Upper lobe of left lung (tissue), 6 donors: ENCODE measurements at regions not wholly inside any gene's neighbourhood (a gene's known extent, or its start where the extent isn't known, plus 50 kb on each side); places are given as distances from the start of the nearest gene placed in this dataset.

ENCODE experiments used
- ATAC-seq, 2 donors: fragments of 200-7000 bp; cut with Tn5 transposase; one replicate each; pipeline ENCODE4 v1.9.1; 2022; ENCODE audit warnings: mild to moderate bottlenecking in 2 of 2, moderate library complexity in 2 of 2; ENCODE audit not compliant: low FRiP score in 2 of 2
- DNase-seq, 2 donors: peaks; one replicate each; pipeline ENCODE4 v3.0.0-alpha.2; 2019 to 2020
- H3K27ac ChIP-seq, 4 donors: fragments of 200-600 bp; sonication (generic); one replicate each; pipeline ENCODE4 v1.5.1; 2016 to 2019
- H3K27me3 ChIP-seq, 4 donors: fragments of 200-600 bp; sonication (generic); one replicate each; pipeline ENCODE4 v1.5.1; 2017 to 2019
- H3K36me3 ChIP-seq, 4 donors: fragments of 200-600 bp; sonication (generic); one replicate each; pipeline ENCODE4 v1.5.1; 2016 to 2019
- H3K4me1 ChIP-seq, 4 donors: fragments of 200-600 bp; sonication (generic); one replicate each; pipeline ENCODE4 v1.5.1; 2018 to 2019
- H3K4me3 ChIP-seq, 4 donors: fragments of 200-600 bp; sonication (generic); one replicate each; pipeline ENCODE4 v1.5.1; 2017 to 2019; ENCODE audit warnings: mild to moderate bottlenecking in 2 of 4, moderate library complexity in 1 of 4
- H3K9me3 ChIP-seq, 4 donors: fragments of 200-600 bp; sonication (generic); one replicate each; pipeline ENCODE4 v1.5.1; 2018 to 2019
- EP300 ChIP-seq, 4 donors: sonication (generic); formaldehyde crosslinking; IDR thresholded peaks; one replicate each; pipeline ENCODE4 v1.5.1; 2017; ENCODE audit warnings: antibody characterized with exemption in 4 of 4, control low read depth in 2 of 4
- POLR2A ChIP-seq, 4 donors: fragments of 450-650 bp; IDR thresholded peaks; one replicate each; pipeline ENCODE4 v1.5.1; 2016 to 2017; ENCODE audit warnings: antibody characterized with exemption in 4 of 4, mild to moderate bottlenecking in 2 of 4
- POLR2AphosphoS5 ChIP-seq, 2 donors: sonication (generic); formaldehyde crosslinking; IDR thresholded peaks; one replicate each; pipeline ENCODE4 v1.5.1; 2017; ENCODE audit warnings: antibody characterized with exemption in 2 of 2
- WGBS, 2 donors: methylation state at CpG; one replicate each; pipeline ENCODE4 v1.1.5; 2017 to 2018; 5-methylcytosine and 5-hydroxymethylcytosine counted together
- TF ChIP-seq, protein P1 (sequence below), 6 experiments: fragments of 450-650 bp in 4 of 6; fragments of 200-600 bp in 2 of 6; sonication (generic) in 2 of 6; IDR thresholded peaks; one replicate each; pipeline ENCODE4 v1.5.1; 2016 to 2019; ENCODE audit warnings: antibody characterized with exemption in 6 of 6
- donor health status: DM: no; HTN: no; CAD: no; lungs with moderate emphysema.
- donor health status: DM: no; HTN: yes; CAD: no; lungs with severe emphysema.

DNA sequence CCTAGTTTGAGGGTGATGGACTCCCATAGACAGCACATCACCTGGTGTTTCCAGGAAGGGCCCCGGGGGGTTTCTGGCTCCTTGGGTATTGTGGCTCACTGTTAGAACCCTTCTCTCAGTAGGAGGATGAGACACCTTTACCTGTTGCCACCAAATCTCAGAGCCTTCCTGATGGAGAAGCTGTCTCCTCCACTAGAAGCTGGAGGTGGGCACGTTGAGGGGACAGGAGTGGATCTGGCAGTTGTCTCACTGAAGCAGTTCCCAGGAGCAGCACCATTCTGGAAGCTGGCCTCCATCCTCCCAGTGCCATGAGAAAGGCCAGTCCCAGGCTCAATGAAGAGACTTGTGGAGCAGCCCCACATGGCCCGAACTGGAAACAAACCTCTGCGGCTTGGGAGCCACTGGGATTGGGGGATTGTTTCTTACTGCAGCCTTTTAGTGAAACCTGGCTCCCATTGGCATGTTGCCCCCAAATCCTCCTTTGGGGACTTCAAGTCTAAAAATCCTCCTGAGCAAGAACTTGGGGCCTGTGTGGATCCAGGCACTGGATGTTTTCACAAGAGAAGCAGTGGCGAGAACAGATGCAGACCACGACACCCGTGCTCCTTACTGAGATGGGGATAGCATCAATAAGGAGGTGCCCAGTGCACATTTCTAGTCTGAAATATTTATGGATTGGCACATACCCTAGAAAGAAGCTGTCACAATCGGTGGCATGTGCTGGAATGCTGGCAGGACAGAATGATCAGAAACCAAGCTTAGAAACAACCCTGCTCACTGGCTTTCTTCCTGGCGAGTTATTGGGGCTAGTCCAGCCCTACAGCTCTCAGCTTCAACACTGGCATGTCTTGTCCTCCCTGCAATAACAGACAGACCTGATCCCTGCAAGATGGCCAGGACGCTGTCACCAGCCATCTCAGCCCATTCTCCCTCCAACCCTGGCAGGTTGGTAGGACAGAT lies 223.7 kb upstream of the AJAP1 start:
- WGBS, 2 donors = 80 to 96% methylated on average over 5 to 10 of the region's 10 CpGs
- TF ChIP-seq POLR2A (IDR thresholded peaks at IDR 0.05) (no peak), POLR2AphosphoS5 (IDR thresholded peaks at IDR 0.05) (no peak), EP300 (IDR thresholded peaks at IDR 0.05) (no peak)
- TF ChIP-seq, protein P1, sequence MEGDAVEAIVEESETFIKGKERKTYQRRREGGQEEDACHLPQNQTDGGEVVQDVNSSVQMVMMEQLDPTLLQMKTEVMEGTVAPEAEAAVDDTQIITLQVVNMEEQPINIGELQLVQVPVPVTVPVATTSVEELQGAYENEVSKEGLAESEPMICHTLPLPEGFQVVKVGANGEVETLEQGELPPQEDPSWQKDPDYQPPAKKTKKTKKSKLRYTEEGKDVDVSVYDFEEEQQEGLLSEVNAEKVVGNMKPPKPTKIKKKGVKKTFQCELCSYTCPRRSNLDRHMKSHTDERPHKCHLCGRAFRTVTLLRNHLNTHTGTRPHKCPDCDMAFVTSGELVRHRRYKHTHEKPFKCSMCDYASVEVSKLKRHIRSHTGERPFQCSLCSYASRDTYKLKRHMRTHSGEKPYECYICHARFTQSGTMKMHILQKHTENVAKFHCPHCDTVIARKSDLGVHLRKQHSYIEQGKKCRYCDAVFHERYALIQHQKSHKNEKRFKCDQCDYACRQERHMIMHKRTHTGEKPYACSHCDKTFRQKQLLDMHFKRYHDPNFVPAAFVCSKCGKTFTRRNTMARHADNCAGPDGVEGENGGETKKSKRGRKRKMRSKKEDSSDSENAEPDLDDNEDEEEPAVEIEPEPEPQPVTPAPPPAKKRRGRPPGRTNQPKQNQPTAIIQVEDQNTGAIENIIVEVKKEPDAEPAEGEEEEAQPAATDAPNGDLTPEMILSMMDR (IDR thresholded peaks at IDR 0.05) = no peak
- no peak overlapping the region for H3K4me3 ChIP-seq
- ATAC-seq = no peak
- no peaks in the 10 kb centered on the region for H3K36me3 ChIP-seq
- no peaks in the 10 kb centered on the region for H3K27me3 ChIP-seq
- no peak for DNase-seq
- H3K4me1 ChIP-seq = no peaks in the 10 kb centered on the region
- H3K9me3 ChIP-seq = no peaks in the 10 kb centered on the region
- no peak overlapping the region for H3K27ac ChIP-seq

DNA sequence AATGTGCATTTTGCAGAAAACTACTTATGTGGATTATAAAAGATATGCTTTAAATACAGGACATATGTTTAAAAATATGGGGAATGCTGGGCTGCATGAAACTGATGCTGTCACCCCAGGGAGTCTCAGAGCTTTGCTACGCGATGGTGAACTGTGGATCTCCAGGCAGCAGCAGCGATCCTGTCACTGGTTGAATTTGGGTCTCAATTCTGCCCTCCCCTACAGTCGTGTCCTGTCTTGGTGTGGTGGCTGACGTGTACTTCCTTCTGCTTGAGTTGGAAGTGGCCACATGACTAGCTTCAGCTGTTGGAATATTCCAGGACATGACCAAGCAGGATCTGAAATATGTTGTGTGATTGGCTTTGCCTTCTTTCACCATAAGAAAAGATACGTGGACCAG lies 222.9 kb upstream of the AJAP1 start:
- Histone ChIP-seq H3K9me3 (no peaks in the 10 kb centered on the region), H3K4me3 (no peak overlapping the region), H3K27ac (no peak overlapping the region), H3K27me3 (no peaks in the 10 kb centered on the region), H3K4me1 (no peaks in the 10 kb centered on the region), H3K36me3 (no peaks in the 10 kb centered on the region)
- WGBS, 2 donors = 62% methylated on average over 6 of the region's 6 CpGs
- no peak for TF ChIP-seq POLR2A (IDR thresholded peaks at IDR 0.05)
- TF ChIP-seq, protein P1 (IDR thresholded peaks at IDR 0.05) = no peak
- TF ChIP-seq EP300 (IDR thresholded peaks at IDR 0.05) = no peak
- no peak for TF ChIP-seq POLR2AphosphoS5 (IDR thresholded peaks at IDR 0.05)
- ATAC-seq = no peak
- DNase-seq = no peak

DNA sequence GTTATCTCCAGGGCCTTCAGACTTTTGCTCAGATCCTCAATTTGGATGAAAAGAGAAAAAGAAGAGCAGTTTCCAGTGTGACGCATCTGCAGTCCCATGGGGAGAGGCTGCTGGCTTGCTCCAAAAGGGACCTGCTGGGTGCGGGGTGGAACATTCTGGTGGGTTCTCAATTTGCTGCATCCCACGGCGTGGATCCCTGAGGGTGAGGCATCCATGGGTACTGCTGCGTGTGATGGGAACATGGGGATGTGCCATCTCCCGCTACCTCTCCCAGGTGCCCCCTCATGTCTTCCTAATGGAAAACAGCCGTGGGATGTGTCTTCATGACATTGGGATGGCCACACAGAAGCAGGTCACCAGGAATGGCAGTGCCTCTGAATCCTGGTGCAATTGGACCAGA lies 221.3 kb upstream of the AJAP1 start:
- Histone ChIP-seq H3K4me3 (no peak overlapping the region), H3K4me1 (no peaks in the 10 kb centered on the region), H3K9me3 (no peaks in the 10 kb centered on the region), H3K36me3 (no peaks in the 10 kb centered on the region), H3K27ac (no peak overlapping the region), H3K27me3 (no peaks in the 10 kb centered on the region)
- no peak for TF ChIP-seq POLR2AphosphoS5 (IDR thresholded peaks at IDR 0.05)
- TF ChIP-seq EP300 (IDR thresholded peaks at IDR 0.05) = no peak
- no peak for TF ChIP-seq POLR2A (IDR thresholded peaks at IDR 0.05)
- TF ChIP-seq, protein P1 (IDR thresholded peaks at IDR 0.05) = no peak
- ATAC-seq = no peak
- 80 to 89% methylated on average over 3 to 7 of the region's 7 CpGs for whole genome bisulfite sequencing, 2 donors
- DNase-seq = no peak

DNA sequence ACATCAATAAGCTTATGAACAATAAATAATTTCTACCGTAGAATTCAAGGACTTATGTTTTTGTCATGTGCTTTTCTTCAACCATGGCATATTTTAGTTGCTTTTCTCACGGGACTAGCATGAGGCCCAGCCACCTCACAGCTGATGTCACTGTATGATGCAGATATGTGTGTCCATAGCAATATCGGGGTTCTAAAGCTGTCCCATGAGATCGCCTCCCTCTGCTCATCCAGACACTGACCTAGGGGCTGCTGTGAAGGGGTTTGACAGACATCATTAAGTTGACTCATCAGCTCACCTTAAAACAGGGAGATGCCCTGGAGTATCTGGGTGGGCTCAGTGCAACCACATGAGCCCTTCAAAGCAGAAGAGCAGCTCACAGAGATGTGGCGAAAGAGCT lies 210.3 kb upstream of the AJAP1 start:
- Histone ChIP-seq H3K36me3 (no peaks in the 10 kb centered on the region), H3K27me3 (no peaks in the 10 kb centered on the region), H3K9me3 (no peaks in the 10 kb centered on the region), H3K27ac (no peak overlapping the region), H3K4me1 (no peaks in the 10 kb centered on the region), H3K4me3 (no peak overlapping the region)
- TF ChIP-seq, protein P1 (IDR thresholded peaks at IDR 0.05) = no peak
- TF ChIP-seq POLR2AphosphoS5 (IDR thresholded peaks at IDR 0.05) = no peak
- TF ChIP-seq EP300 (IDR thresholded peaks at IDR 0.05) = no peak
- no peak for ATAC-seq
- 68 to 81% methylated on average over 5 of the region's 5 CpGs for WGBS, 2 donors
- no peak for DNase-seq
